ENCODE measurements at regions not wholly inside any gene's neighbourhood (a gene's known extent, or its start where the extent isn't known, plus 50 kb on each side); places are given as distances from the start of the nearest gene placed in this dataset.

DNA sequence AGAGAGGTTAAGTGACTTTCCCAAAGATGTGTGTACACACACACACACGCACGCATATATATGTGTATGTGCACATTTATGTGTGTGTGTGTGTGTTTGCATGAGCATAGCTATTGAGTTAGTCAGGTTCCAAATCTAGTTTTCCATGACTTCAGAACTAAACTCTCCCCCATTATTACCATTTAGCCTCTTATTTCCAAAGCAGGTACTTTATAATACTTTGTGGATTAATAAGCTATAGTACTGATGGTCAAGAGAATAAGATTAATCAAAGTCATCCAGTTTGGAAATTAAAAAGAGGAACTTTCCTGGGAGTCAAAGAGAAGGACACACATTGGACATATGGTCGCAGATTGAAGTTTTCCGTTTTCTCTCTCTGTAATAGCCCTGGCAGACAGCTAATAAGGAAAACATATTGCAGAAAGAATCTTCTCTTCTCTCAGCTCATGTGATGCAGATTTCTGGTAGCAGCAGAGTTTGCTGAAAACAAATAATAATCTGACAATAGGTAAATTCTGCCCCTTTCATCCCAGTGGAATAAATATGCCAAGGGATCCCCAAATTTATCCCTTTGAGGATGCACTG, 410.9 kb upstream of the TCF4 start:
- ChIA-PET CTCF (interaction anchor here (0.6 kb wide), 1 partner anchor 764 kb away, joined by 8 read pairs; no protein-coding TSS in a partner anchor), POLR2A (interaction anchor here (0.6 kb wide), 1 partner anchor 623 kb away, joined by 6 read pairs; no protein-coding TSS in a partner anchor)
- Histone ChIP-seq H3K4me3 (ENCODE audit: low read depth, low read length) (no peak overlapping the region), H3K9me3 (ENCODE audit: control insufficient read depth, insufficient read depth, low read depth, low read length) (no peaks in the 10 kb centered on the region), H3K36me3 (ENCODE audit: control insufficient read depth in 2 of 2, insufficient read depth in 1 of 2, low read length in 2 of 2) (no peaks in the 10 kb centered on the region), H3K27ac (ENCODE audit: extremely low read depth, low read depth, low read length) (no peak overlapping the region), H3K4me1 (ENCODE audit: control insufficient read depth, insufficient read depth, low read length) (no peaks in the 10 kb centered on the region)
- TF ChIP-seq CTCF (tag by site-specific recombination; IDR thresholded peaks at IDR 0.05), result no peak

DNA sequence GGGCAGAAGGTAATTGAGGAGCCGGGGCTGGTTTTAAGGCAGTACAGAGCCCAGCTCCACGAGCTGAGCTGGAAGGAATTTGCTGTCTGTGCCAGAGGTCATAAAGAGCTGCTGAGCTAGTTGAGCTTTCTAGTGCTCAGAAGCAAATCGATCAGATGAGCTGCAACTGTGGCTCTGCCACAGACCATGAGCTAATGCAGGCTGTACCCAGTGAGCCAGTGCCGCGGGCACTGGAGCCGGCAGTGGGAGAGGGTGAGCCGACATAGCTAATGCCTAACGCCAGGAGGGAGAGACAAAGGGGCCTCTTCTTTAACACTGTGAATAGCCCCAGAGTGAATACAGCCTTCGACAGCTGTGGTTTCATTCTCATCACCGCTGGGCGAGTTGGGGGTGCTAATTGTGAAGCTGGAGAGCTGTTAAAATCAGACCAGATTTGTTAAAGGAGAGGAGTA, 410.1 kb upstream of the TCF4 start:
- TF ChIP-seq ZSCAN23 (tag by site-specific recombination; IDR thresholded peaks at IDR 0.05), result no peak
- no peak for TF ChIP-seq ZNF19 (tag by site-specific recombination; IDR thresholded peaks at IDR 0.05; ENCODE audit: low read depth)
- TF ChIP-seq ZNF138 (tag by site-specific recombination; IDR thresholded peaks at IDR 0.05; ENCODE audit: borderline replicate concordance), result no peak
- no peak for TF ChIP-seq SCRT2 (tag by site-specific recombination; IDR thresholded peaks at IDR 0.05)
- TF ChIP-seq YY1 (tag by site-specific recombination; IDR thresholded peaks at IDR 0.05), result no peak
- TF ChIP-seq KLF9 (tag by site-specific recombination; IDR thresholded peaks at IDR 0.05; ENCODE audit: low read depth), result no peak
- no peak for TF ChIP-seq ZSCAN4 (tag by site-specific recombination; IDR thresholded peaks at IDR 0.05)
- TF ChIP-seq GLI2 (tag by site-specific recombination; IDR thresholded peaks at IDR 0.05; ENCODE audit: borderline replicate concordance, low read depth), result no peak
- no peak for TF ChIP-seq KLF1 (tag by site-specific recombination; IDR thresholded peaks at IDR 0.05)
- TF ChIP-seq RBAK (tag by site-specific recombination; IDR thresholded peaks at IDR 0.05), result no peak
- TF ChIP-seq ZNF266 (tag by site-specific recombination; IDR thresholded peaks at IDR 0.05; ENCODE audit: low read depth), result no peak
- TF ChIP-seq ZNF558 (tag by site-specific recombination; IDR thresholded peaks at IDR 0.05), result no peak
- no peak for TF ChIP-seq REPIN1 (tag by site-specific recombination; IDR thresholded peaks at IDR 0.05; ENCODE audit: low read depth)
- no peak for TF ChIP-seq PRDM1 (tag by site-specific recombination; IDR thresholded peaks at IDR 0.05)
- TF ChIP-seq YY2 (tag by site-specific recombination; IDR thresholded peaks at IDR 0.05), result no peak
- no peak for TF ChIP-seq ZNF785 (tag by site-specific recombination; IDR thresholded peaks at IDR 0.05)
- TF ChIP-seq, protein P1, sequence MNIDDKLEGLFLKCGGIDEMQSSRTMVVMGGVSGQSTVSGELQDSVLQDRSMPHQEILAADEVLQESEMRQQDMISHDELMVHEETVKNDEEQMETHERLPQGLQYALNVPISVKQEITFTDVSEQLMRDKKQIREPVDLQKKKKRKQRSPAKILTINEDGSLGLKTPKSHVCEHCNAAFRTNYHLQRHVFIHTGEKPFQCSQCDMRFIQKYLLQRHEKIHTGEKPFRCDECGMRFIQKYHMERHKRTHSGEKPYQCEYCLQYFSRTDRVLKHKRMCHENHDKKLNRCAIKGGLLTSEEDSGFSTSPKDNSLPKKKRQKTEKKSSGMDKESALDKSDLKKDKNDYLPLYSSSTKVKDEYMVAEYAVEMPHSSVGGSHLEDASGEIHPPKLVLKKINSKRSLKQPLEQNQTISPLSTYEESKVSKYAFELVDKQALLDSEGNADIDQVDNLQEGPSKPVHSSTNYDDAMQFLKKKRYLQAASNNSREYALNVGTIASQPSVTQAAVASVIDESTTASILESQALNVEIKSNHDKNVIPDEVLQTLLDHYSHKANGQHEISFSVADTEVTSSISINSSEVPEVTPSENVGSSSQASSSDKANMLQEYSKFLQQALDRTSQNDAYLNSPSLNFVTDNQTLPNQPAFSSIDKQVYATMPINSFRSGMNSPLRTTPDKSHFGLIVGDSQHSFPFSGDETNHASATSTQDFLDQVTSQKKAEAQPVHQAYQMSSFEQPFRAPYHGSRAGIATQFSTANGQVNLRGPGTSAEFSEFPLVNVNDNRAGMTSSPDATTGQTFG (tag by site-specific recombination; IDR thresholded peaks at IDR 0.05; ENCODE audit: borderline replicate concordance), result no peak
- no peak for TF ChIP-seq ZNF2 (tag by site-specific recombination; IDR thresholded peaks at IDR 0.05)
- no peak for TF ChIP-seq INSM2 (tag by site-specific recombination; IDR thresholded peaks at IDR 0.05)
- no peak overlapping the region for H3K27ac ChIP-seq (ENCODE audit: extremely low read depth, low read depth, low read length)
- no peak overlapping the region for H3K4me3 ChIP-seq (ENCODE audit: low read depth, low read length)
- H3K4me1 ChIP-seq (ENCODE audit: control insufficient read depth, insufficient read depth, low read length), result no peaks in the 10 kb centered on the region
- no peaks in the 10 kb centered on the region for H3K36me3 ChIP-seq (ENCODE audit: control insufficient read depth in 2 of 2, insufficient read depth in 1 of 2, low read length in 2 of 2)
- H3K9me3 ChIP-seq (ENCODE audit: control insufficient read depth, insufficient read depth, low read depth, low read length), result no peaks in the 10 kb centered on the region
- POLR2A ChIA-PET, result interaction anchor here (0.6 kb wide), 1 partner anchor 622 kb away, joined by 6 read pairs; no protein-coding TSS in a partner anchor
- CTCF ChIA-PET, result no interaction called here
